Islet precursor cell (in vitro differentiated cells): ENCODE measurements at regions not wholly inside any gene's neighbourhood (a gene's known extent, or its start where the extent isn't known, plus 50 kb on each side); places are given as distances from the start of the nearest gene placed in this dataset.
A peak's percentile ranks its signal among the peaks of the same experiment; 100 is the strongest.

Experiments used
- DNase-seq: peaks from one replicate; pipeline ENCODE4 v3.0.0-alpha.2; 2018

- DNase-seq: peak; percentile 68
Measured at GRCh38 chr3:159174715-159175692, 373.1 kb downstream of the MFSD1 start.

DNA sequence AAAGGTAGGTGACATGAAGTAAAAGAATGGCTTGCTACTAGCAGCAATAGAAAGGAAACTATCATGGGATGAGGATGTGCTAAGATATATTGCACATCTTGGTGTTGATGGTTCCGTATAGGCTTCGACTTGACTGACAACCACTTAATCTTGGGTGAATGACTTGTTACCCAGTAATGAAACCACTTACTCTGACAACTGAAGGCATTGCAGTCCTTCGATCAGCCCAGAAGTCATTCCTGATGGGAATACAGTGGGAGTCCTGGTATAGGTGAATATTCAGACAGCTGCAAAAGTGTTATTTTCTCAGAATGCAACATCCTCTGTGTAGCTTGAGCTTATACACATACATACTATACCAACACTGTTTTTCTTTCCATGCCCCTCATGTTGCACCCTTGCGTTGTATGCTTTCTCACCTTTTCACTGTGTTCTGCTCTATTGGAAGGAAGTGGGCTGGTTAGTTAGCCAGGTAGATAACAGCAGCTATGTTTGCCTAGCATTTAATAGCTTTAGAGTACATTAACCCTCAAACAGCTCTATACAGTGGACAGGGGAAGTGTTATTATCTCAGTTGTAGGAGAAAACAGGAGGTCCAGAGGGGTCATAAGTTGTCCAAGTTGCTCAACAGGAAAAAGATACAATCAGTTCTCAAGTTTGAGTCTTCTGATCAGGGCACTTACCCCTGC is 376.5 kb downstream of the MFSD1 start:
- DNase-seq: no peak

DNA sequence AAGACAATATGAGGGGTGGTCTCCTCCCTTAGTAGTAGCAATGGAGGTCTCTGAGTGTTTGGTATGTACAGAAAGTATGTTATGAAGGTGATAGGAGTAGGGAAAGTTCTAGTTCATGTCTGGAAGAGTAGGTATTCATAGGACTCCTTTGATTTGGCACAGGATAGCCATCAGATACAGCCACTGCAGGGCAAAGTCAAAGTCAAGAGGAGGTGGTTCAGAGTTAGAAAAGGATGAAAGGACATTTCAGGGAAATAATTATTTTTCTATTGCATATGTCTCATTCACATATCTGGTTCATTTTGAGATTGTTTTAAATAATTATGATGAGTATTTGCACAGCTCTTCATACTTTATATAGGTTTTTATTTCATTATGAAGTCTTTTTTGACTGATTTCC is 381.1 kb downstream of the MFSD1 start:
- no peak for DNase-seq

GRCh38 chr3:159185443-159186050 is 383.7 kb downstream of the MFSD1 start:
- no peak for DNase-seq

DNA sequence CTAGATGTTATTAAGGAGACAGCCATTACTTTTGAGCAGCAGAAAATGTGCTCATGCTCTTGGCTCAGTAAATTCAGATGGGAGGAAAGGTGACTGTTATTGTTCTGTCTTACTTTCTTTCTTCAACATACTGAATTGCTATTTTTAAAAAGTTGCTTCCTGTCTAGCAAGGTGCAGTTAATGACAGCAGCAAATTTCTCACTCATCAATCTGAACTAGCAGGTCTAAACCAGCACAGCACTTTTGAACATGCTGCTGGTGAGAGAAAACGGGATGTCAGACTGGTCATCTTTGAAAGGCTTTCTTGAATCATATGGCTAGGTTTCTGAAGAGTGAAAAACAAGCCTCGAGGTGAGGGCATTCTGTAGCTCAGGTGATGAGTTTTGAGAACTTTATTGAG is 384.7 kb downstream of the MFSD1 start:
- DNase-seq: no peak

- DNase-seq: no peak
Measured at GRCh38 chr3:159187232-159187631, 385.4 kb downstream of the MFSD1 start.

DNA sequence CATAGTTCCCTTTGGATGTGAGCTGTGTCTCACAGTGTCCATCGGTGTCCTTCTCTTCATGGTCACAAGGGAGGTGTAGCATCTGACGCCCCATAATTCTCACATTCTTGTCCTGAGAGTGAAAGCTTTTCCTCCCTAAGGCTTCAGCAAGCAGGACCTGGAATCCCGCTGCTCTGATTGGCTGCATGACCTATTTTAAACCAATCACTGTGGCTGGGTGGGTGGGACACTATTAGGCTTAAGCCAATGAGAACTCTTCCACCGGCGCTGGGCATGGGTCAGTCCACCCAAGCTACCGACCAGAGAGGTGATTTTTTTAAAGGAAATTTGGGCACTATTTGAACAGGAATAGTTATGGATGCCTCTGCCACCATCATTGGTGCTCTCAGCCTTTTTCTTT is 385.9 kb downstream of the MFSD1 start:
- DNase-seq: no peak

DNA sequence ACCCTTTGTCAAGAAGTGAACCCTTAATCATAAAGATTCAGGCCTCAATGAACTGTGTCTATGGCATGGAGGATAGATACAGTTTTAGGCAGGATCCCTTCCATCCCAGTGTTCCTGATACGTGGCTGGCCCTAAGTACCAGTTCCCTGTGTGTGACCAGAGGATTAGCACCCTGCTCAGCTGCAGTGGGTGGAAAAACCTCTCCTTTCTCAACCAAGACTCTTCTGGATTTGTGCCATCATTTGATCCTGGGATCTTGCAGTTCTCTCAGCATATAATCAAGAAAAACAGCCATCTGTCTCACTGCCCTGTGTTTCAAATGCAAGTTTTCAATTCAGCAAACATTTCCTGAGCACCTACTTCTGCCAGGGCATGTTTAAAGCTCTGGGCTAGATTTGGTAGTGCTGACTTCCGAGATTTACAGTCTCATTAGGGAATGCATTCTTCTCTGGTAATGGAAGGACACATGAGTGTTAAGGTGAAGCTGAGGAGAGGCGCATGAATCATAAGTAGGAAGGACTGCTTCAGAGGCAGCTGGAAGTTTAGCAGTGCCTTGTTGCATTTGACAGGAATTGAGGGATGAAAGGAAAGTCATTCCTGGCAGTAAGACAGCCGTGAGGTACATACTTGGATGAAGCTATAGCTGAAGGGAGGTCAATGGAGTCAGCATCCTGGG is 388.3 kb downstream of the MFSD1 start:
- peak; percentile 60 for DNase-seq

- no peak for DNase-seq
Measured at GRCh38 chr3:159191447-159191846, 389.6 kb downstream of the MFSD1 start.

DNA sequence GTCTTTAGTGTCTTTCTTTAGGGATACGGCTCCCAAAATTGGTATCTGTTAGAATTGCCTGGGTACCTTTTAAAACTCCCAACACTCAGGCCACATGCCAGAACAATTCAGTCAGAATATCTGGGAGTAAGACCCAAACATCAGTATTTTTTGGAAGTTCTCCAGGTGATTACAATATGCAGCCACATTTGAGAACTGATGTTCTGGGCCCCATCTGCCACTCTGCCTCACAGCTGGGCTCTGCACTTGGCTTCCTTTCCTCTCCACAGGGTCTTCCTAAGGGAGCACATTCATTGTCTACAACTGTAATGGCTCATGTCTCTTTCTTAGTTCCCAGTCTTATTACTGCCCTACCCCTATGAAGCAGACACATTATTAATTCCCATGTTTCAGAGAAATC is 394.5 kb downstream of the MFSD1 start:
- DNase-seq: no peak

- peak; percentile 65 for DNase-seq
Measured at GRCh38 chr3:159200176-159200575, 398.3 kb downstream of the MFSD1 start.

DNA sequence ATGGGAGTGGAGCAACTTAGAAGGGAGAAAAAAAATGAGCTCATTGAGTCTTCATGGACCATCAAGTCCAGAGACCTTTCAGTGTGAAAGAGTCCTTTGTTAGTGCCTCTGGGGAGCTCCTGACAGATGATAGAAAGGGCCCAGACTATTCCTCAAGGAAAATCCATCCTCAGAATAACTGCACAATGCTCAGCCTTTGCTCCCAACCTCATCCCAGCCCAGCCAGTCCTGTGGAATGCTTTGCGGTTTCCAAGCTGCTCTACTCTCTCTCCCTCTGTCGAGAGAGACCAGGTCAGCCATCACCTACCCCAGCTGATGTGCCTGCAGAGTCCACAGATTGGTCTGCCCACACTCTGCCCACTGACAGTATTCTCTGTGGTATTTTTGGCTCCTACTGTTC is 406.2 kb downstream of the MFSD1 start:
- DNase-seq: peak; percentile 59

DNA sequence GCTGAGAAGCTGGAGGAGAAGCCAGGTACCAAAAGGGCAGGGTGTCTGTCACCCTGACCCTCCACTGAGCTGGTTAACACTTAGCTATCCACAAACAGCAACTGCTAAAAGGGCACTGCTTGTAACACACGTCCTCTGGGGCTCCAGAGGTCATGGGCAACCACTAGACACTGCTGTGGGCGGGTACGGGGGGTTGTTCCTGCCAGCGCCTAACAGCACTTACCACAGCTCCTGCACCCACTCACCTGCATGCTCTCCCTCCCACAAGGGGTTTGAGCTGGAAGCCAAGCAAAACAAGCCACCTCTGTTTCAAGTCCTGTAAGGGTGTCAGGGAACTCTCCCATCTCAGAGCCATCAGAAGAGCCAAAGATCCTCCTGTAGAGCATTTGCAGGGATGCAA is 407.6 kb downstream of the MFSD1 start:
- DNase-seq: no peak

DNA sequence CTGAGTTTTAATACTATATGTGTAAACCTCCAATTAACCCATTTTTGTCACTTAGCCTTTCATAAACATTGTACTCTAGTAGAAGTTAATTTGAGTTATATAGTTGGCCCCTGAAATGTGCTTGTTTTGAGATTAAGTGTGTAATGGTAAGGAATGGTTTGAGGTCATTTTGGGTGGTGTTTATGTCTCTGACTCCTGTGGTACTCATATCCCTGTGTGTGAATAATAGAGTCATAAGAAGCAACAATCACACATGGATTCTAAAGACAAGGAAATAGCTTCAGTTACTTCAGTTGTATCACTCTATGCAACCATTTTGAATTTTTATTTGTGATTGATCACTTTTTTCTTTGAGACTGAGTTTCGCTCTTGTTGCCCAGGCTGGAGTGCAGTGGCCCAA is 408.5 kb downstream of the MFSD1 start:
- no peak for DNase-seq

DNA sequence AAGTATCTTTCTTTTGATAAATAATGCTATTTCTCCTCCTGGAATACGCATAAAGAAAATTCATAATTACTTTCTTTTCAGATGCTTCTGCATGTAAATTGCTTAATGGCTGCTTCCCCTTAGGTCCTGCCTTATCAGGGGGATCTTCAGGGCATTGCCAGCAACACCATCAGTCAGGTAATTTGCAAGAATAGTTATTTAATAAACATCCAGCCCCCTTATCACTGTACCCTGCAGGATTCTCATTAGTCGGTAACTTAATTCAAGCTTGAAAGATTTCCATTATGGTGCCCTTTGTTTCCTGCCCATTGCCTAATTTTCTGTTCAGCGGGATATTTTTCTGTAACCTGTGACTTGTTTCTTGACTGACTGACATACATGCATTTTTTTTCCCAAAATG is 414.5 kb downstream of the MFSD1 start:
- no peak for DNase-seq

DNA sequence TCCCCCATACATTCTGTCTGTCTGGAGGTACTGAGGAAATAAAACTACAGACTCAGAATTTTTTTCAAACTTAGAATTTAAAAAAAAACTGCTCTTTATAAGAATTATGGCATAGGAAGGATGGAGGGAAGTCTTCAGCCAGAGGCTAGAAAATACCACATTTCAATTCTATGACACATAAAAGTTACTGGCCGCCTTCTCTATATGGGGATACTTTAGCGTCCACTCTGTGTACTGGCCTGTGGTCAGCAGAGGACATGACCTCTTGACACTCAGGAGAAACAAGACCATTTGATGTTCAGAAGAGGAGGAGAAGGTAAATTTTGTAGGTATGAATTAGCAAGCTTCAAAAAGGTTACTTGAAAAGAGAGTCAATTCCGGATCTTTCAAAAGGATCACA is 417.4 kb downstream of the MFSD1 start:
- DNase-seq: no peak

DNA sequence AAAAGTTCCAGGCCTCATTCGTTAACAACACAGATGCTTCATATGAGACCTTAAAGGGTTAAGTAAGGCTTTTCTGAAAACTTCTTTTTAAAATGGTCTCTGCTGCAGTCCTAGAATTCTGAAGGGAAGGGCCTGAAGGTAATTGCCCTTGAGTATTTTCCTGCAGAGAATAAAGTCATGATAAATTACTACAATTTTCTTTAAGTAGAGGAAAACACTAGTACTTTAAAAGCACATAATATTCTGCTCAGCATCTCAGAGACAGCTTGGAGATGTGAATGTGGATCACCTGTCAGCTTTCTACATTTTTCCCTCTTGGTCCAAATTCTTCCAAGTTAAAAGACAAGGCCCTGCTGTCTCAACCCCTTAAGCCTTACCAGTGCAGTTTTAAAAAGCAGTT is 419.5 kb downstream of the MFSD1 start:
- DNase-seq: no peak

- DNase-seq: no peak
Measured at GRCh38 chr3:159229116-159229680, 427.3 kb downstream of the MFSD1 start.

DNA sequence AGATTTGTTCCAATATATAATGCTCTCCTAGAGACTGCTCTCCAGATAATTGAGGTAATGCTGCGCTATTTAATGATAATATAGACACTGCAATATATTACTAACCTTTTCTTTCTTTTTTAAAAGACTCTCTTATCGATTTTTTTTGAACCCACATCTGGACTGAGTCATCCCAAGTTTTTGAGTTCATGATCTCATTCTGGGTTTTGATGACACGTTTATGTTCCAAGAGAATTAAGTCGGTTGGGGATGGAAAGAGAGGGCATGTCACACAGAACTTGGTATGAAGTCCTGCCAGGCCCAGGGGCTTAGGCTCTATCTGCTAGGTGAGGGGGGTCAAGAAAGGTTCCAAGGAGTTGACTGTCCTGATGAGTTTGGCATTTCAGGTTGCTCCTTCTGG is 431.1 kb downstream of the MFSD1 start:
- DNase-seq: no peak

- DNase-seq: no peak
Measured at GRCh38 chr3:159233734-159234133, 431.9 kb downstream of the MFSD1 start.

DNA sequence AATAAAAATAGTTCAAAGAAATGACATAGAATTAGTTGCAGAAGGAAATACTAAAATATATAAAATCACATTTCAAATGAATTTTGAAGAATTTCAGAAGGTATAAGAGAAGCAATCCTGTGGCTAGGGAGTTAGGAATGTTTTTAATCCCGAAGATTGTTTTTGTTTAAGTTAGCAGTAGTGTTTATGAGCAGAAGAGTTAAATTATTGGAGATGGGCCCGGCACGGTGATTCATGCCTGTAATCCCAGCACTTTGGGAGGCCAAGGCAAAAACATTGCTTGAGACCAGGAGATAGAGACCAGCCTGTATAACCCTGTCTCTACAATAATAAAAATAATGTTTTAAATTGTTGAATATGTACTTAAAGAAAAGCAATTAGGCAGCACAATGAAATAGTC is 432.5 kb downstream of the MFSD1 start:
- no peak for DNase-seq

GRCh38 chr3:159236321-159236720 is 434.5 kb downstream of the MFSD1 start:
- no peak for DNase-seq

DNA sequence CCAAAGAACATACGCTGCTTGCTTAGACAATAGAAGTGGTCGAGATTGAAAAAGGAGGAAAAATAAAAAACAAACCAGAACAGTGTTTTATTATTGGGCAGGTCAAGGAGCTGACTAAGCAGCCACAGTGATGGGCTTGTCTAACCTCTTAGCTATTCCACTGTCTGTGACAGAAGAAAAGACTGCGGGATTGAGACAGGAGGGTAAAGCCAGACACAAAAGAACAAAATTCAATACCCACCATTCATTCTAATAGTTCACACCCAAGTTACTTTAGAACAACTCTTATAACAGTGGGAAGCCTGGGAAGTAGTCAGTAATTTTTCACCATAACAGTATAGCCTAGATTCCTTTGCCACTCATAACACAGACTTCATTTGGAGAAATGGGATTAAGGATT is 435.4 kb downstream of the MFSD1 start:
- no peak for DNase-seq
